DOHH2 (cell line): ENCODE measurements at regions not wholly inside any gene's neighbourhood (a gene's known extent, or its start where the extent isn't known, plus 50 kb on each side); places are given as distances from the start of the nearest gene placed in this dataset.

Experiments used
- H3F3A ChIP-seq: fragments of 200-600 bp; sonication (generic), shearing (Covaris generic); 2 replicates; pipeline ENCODE4 v1.6.0; 2016; ENCODE audit warnings: antibody characterized with exemption, mild to moderate bottlenecking; ENCODE audit not compliant: control insufficient read depth, insufficient read depth
- H3K27ac ChIP-seq: fragments of 200-600 bp; sonication (generic); 2 replicates; pipeline ENCODE4 v1.5.1; 2014; ENCODE audit warnings: low read depth, mild to moderate bottlenecking, low read length, moderate library complexity
- H3K27me3 ChIP-seq: fragments of 200-600 bp; sonication (generic); 2 replicates; pipeline ENCODE4 v1.6.1; 2014; ENCODE audit warnings: mild to moderate bottlenecking, low read length, mixed read lengths; ENCODE audit not compliant: control insufficient read depth
- H3K36me3 ChIP-seq: fragments of 200-600 bp; sonication (generic); 2 replicates; pipeline ENCODE4 v1.6.1; 2014; ENCODE audit warnings: mild to moderate bottlenecking, low read length, moderate library complexity, mixed read lengths; ENCODE audit not compliant: control insufficient read depth
- H3K4me1 ChIP-seq: fragments of 200-600 bp; sonication (generic); 2 replicates; pipeline ENCODE4 v1.6.1; 2014; ENCODE audit warnings: mild to moderate bottlenecking, low read length, mixed read lengths; ENCODE audit not compliant: control insufficient read depth
- H3K4me2 ChIP-seq: fragments of 200-600 bp; sonication (generic); 2 replicates; pipeline ENCODE4 v1.6.0; 2014; ENCODE audit warnings: mild to moderate bottlenecking, low read length, moderate library complexity
- H3K4me3 ChIP-seq: fragments of 200-600 bp; sonication (generic); 2 replicates; pipeline ENCODE4 v1.5.1; 2014; ENCODE audit warnings: mild to moderate bottlenecking, low read length, mixed read lengths
- H3K79me2 ChIP-seq: fragments of 200-600 bp; sonication (generic); 2 replicates; pipeline ENCODE4 v1.6.1; 2014; ENCODE audit warnings: mild to moderate bottlenecking, low read length, mixed read lengths; ENCODE audit not compliant: control insufficient read depth
- H3K9me2 ChIP-seq: fragments of 200-600 bp; sonication (generic); replicated peaks from 2 replicates; pipeline ENCODE4 v1.6.1; 2014; ENCODE audit warnings: mild to moderate bottlenecking, low read length, mixed read lengths; ENCODE audit not compliant: control insufficient read depth
- H3K9me3 ChIP-seq: fragments of 200-600 bp; sonication (generic); 2 replicates; pipeline ENCODE4 v1.6.1; 2014; ENCODE audit warnings: antibody characterized with exemption, low read length, mixed read lengths; ENCODE audit not compliant: control insufficient read depth, insufficient read depth
- H4K20me1 ChIP-seq: fragments of 200-600 bp; sonication (generic); 2 replicates; pipeline ENCODE4 v1.6.0; 2014; ENCODE audit warnings: low read depth, mild to moderate bottlenecking, antibody characterized with exemption, low read length, moderate library complexity; ENCODE audit not compliant: control insufficient read depth, insufficient read depth
- CTCF ChIP-seq: fragments of 200-600 bp; sonication (generic); IDR thresholded peaks from one replicate; pipeline ENCODE4 v1.5.1; 2014; ENCODE audit warnings: antibody characterized with exemption, mild to moderate bottlenecking, low read depth, low read length; ENCODE audit not compliant: poor library complexity, severe bottlenecking
- EZH2phosphoT487 ChIP-seq: fragments of 200-600 bp; sonication (generic); IDR thresholded peaks from 2 replicates; pipeline ENCODE4 v1.6.1; 2017; ENCODE audit warnings: borderline replicate concordance, mild to moderate bottlenecking, antibody characterized with exemption, low read length, moderate library complexity, mixed read lengths

GRCh38 chr6:901696-902460 is 208.9 kb upstream of the EXOC2 start:
- H3K4me2 ChIP-seq: no peak overlapping the region
- peaks cover 3% of the 10 kb centered on the region; the same call in 1 of the 2 replicates for H3K27me3 ChIP-seq
- no peak overlapping the region for H3K4me3 ChIP-seq
- TF ChIP-seq CTCF (no peak), EZH2phosphoT487 (no peak)
- no peak overlapping the region for H3K27ac ChIP-seq
- no peaks in the 10 kb centered on the region for H3F3A ChIP-seq
- no peaks in the 10 kb centered on the region for H3K36me3 ChIP-seq
- no peaks in the 10 kb centered on the region for H3K4me1 ChIP-seq
- H3K9me3 ChIP-seq: no peaks in the 10 kb centered on the region
- H3K9me2 ChIP-seq: no peaks in the 10 kb centered on the region
- no peaks in the 10 kb centered on the region for H3K79me2 ChIP-seq
- no peaks in the 10 kb centered on the region for H4K20me1 ChIP-seq

- H4K20me1 ChIP-seq: no peaks in the 10 kb centered on the region
- no peak for TF ChIP-seq EZH2phosphoT487
- no peaks in the 10 kb centered on the region for H3K79me2 ChIP-seq
- H3K4me3 ChIP-seq: no peak overlapping the region
- no peak overlapping the region for H3K27ac ChIP-seq
- H3K4me2 ChIP-seq: no peak overlapping the region
- peaks cover 3% of the 10 kb centered on the region; the same call in 1 of the 2 replicates for H3K27me3 ChIP-seq
- no peaks in the 10 kb centered on the region for H3K9me2 ChIP-seq
- no peaks in the 10 kb centered on the region for H3F3A ChIP-seq
- no peaks in the 10 kb centered on the region for H3K36me3 ChIP-seq
- no peaks in the 10 kb centered on the region for H3K9me3 ChIP-seq
- H3K4me1 ChIP-seq: no peaks in the 10 kb centered on the region
Measured at GRCh38 chr6:900716-901605, 208.0 kb upstream of the EXOC2 start.

- Histone ChIP-seq H3K27ac (no peak overlapping the region), H3K36me3 (no peaks in the 10 kb centered on the region), H3K4me3 (no peak overlapping the region), H3F3A (no peaks in the 10 kb centered on the region), H3K27me3 (peaks cover 3% of the 10 kb centered on the region; the same call in 1 of the 2 replicates), H3K79me2 (no peaks in the 10 kb centered on the region), H4K20me1 (no peaks in the 10 kb centered on the region), H3K4me2 (no peak overlapping the region), H3K4me1 (no peaks in the 10 kb centered on the region), H3K9me2 (no peaks in the 10 kb centered on the region), H3K9me3 (no peaks in the 10 kb centered on the region)
- TF ChIP-seq CTCF: no peak
Measured at GRCh38 chr6:897528-898207, 204.7 kb upstream of the EXOC2 start.
